ENCODE measurements at regions not wholly inside any gene's neighbourhood (a gene's known extent, or its start where the extent isn't known, plus 50 kb on each side); places are given as distances from the start of the nearest gene placed in this dataset.
"Not testable (repeated sequence)": the region's sequence is repeated elsewhere in the genome, so short reads cannot be mapped to it uniquely, and the experiment has no call there.

DNA sequence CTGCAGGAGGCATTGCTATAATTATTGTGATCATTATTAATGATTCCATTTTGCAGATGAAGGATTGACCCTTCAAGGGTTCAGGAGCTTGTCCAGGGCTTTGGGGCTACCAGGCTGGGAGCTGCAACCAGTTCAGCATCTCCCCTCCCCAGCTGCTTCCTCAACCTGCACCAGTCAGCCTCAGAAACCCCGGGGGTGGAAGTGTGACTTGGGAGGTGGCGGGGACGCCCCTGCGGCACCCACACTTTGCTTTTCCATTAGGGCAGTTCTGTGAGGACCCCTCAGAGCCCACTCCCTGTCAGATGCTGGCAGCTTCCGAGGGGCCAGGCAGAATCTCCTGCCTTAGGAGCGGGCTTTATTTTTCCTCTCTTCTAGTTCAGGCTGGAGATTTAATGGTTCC is 85.6 kb downstream of the OLFM1 start:
- Mint-ChIP-seq H3K27ac (no peak overlapping the region), H3K4me1 (no peaks in the 10 kb centered on the region), H3K9me3 (peaks cover 3% of the 10 kb centered on the region), H3K27me3 (no peaks in the 10 kb centered on the region), H3K36me3 (no peaks in the 10 kb centered on the region), H3K4me3 (no peak overlapping the region)
- no peak for DNase-seq
- CTCF ChIA-PET = no interaction called here

DNA sequence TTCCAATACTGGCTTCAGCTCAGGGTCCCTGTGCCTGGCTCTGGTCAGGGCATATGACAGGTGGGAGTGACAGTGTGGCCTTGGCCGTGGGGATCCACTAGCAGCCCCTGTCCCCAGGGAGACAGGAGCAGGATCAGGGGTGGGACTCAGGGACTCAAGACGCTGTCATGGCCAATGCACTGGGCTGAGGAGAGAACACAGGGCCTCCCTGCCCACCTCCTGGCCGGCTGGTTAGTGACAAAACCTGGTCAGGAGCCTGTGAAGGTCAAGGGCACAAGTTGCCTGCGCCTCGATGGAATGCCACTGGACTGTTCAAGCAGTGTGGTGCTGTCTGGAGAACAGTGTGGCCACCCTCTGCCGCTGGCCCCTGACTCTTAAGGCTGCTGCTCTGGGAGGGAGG is 86.8 kb downstream of the OLFM1 start:
- CTCF ChIA-PET = no interaction called here
- no peak for DNase-seq
- no peaks in the 10 kb centered on the region for H3K27me3 Mint-ChIP-seq
- no peaks in the 10 kb centered on the region for H3K36me3 Mint-ChIP-seq
- no peak overlapping the region for H3K27ac Mint-ChIP-seq
- no peaks in the 10 kb centered on the region for H3K4me1 Mint-ChIP-seq
- peaks cover 3% of the 10 kb centered on the region for H3K9me3 Mint-ChIP-seq
- H3K4me3 Mint-ChIP-seq = no peak overlapping the region

DNA sequence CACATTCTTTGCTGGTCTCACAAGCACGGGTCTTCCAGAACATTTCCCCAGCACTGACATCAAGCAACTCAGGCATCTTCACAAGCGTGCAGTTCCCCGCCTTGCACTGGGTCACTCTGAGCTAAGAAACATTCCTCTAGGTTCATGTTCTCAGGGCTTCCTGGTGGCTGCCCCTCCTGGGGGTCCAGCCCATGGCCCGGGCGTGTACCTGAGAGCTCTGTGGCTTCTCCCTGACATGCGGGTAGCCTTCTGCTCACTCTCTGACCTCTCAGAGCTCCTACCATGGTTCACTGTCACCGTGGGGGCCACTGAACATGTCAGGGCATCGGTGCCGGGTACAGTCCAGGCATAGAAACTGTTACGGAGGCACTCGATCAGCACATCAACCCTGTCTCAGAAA is 87.5 kb downstream of the OLFM1 start:
- Mint-ChIP-seq H3K4me3 (no peak overlapping the region), H3K27me3 (no peaks in the 10 kb centered on the region), H3K4me1 (no peaks in the 10 kb centered on the region), H3K9me3 (peaks cover under 1% of the 10 kb centered on the region), H3K36me3 (no peaks in the 10 kb centered on the region), H3K27ac (no peak overlapping the region)
- no peak for DNase-seq
- CTCF ChIA-PET = no interaction called here

DNA sequence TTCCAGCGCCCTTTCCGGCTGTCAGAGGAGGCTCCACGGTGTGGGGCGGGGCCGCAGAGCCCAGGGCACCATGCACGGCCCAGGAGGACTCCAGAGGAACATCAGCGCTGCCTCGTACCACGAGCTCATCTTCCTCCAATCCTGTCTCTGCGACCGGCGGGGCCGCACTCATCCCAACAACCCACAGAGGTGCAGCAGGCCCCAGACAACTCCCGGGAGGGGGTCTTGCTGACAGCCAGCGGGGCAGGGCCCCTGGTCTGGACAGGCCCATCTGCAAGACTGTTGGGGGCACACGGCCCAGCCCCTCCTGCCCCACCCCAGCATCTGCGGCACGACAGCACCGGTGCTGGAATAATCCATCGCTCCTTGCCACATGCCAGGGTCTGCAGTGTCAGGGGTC is 88.8 kb downstream of the OLFM1 start:
- no peaks in the 10 kb centered on the region for H3K4me1 Mint-ChIP-seq
- H3K27ac Mint-ChIP-seq = no peak overlapping the region
- H3K27me3 Mint-ChIP-seq = no peaks in the 10 kb centered on the region
- CTCF ChIA-PET = no interaction called here
- no peak overlapping the region for H3K4me3 Mint-ChIP-seq
- H3K9me3 Mint-ChIP-seq = no peaks in the 10 kb centered on the region
- no peak for DNase-seq
- H3K36me3 Mint-ChIP-seq = no peaks in the 10 kb centered on the region

- H3K27ac Mint-ChIP-seq, DNase-seq, H3K4me1 Mint-ChIP-seq, H3K36me3 Mint-ChIP-seq, H3K4me3 Mint-ChIP-seq, H3K27me3 Mint-ChIP-seq, CTCF ChIA-PET, H3K9me3 Mint-ChIP-seq: not testable (repeated sequence)
Observed at GRCh38 chr9:135177562-135177961, 90.1 kb downstream of the OLFM1 start.

DNA sequence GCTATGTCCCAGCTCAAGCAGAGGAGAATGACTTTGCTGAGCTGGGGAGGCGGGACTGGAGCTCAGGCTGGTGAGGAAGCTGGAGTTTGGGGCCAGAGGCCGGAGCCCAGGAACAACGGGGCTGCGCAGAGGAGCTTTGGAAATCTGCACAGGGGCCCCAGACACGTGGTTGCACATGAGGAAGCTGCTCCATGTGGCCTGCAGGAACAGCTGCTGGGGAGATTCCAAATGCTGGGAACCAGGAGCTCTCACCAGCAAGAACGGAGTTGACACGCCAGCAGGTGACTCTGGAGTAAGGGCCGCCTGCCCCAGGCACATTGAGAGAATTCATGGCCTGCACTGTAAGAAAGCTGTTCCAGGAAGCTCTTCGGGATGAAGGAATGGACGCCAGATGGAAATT is 91.0 kb downstream of the OLFM1 start:
- CTCF ChIA-PET = no interaction called here
- H3K27me3 Mint-ChIP-seq = no peaks in the 10 kb centered on the region
- H3K27ac Mint-ChIP-seq = no peak overlapping the region
- no peaks in the 10 kb centered on the region for H3K4me1 Mint-ChIP-seq
- H3K9me3 Mint-ChIP-seq = no peaks in the 10 kb centered on the region
- DNase-seq = no peak
- no peak overlapping the region for H3K4me3 Mint-ChIP-seq
- H3K36me3 Mint-ChIP-seq = no peaks in the 10 kb centered on the region

DNA sequence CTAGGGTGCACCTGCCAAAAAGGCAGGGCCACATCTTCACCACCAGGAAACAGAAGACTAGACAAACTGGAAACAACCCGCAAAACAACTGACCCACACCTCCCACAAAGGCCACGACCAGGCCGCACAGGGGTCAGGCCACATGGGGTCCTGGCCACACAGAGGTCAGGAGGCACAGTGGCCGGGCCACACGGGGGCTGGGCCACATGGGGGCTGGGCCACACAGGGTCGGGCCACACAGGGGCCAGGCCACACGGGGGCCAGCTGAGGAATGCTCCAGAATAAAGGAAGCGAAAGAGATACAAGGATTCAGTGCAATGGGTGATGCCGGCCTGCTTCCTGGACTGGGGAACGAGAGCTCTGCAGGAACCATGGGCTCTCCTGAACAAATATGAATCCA is 91.6 kb downstream of the OLFM1 start:
- Mint-ChIP-seq H3K4me3 (no peak overlapping the region), H3K27me3 (no peaks in the 10 kb centered on the region), H3K9me3 (no peaks in the 10 kb centered on the region), H3K27ac (no peak overlapping the region), H3K4me1 (no peaks in the 10 kb centered on the region), H3K36me3 (no peaks in the 10 kb centered on the region)
- CTCF ChIA-PET = no interaction called here
- no peak for DNase-seq

GRCh38 chr9:135179976-135180375 is 92.5 kb downstream of the OLFM1 start:
- DNase-seq = no peak
- H3K36me3 Mint-ChIP-seq = no peaks in the 10 kb centered on the region
- CTCF ChIA-PET = no interaction called here
- H3K27ac Mint-ChIP-seq = no peak overlapping the region
- no peaks in the 10 kb centered on the region for H3K4me1 Mint-ChIP-seq
- no peaks in the 10 kb centered on the region for H3K27me3 Mint-ChIP-seq
- no peaks in the 10 kb centered on the region for H3K9me3 Mint-ChIP-seq
- H3K4me3 Mint-ChIP-seq = no peak overlapping the region

DNA sequence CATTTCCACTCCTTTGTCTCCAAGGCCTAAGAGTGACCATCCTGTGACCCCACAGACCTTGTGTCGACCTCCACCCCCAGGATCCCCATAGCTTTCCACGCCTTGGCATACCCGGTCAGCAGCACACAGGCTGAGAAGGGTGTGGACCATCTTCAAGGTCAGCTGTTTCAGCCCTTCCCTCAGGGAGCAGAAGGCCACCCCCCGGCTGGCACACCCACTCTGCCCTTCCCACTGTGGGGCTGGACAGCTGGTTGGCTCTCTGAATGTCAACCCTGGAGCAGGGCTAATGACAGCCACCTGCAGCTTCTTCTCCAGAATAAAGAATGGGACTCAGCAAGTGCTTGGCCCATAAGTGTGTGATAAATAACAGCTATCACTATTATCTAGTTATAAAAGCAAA is 93.1 kb downstream of the OLFM1 start:
- Mint-ChIP-seq H3K36me3 (no peaks in the 10 kb centered on the region), H3K27me3 (no peaks in the 10 kb centered on the region), H3K4me1 (no peaks in the 10 kb centered on the region), H3K27ac (no peak overlapping the region), H3K4me3 (no peak overlapping the region), H3K9me3 (no peaks in the 10 kb centered on the region)
- CTCF ChIA-PET = no interaction called here
- no peak for DNase-seq

- no peaks in the 10 kb centered on the region for H3K4me1 Mint-ChIP-seq
- no peak overlapping the region for H3K4me3 Mint-ChIP-seq
- no peaks in the 10 kb centered on the region for H3K36me3 Mint-ChIP-seq
- no peak overlapping the region for H3K27ac Mint-ChIP-seq
- no peaks in the 10 kb centered on the region for H3K9me3 Mint-ChIP-seq
- CTCF ChIA-PET = no interaction called here
- DNase-seq = no peak
- H3K27me3 Mint-ChIP-seq = no peaks in the 10 kb centered on the region
Observed at GRCh38 chr9:135181336-135181735, 93.9 kb downstream of the OLFM1 start.

DNA sequence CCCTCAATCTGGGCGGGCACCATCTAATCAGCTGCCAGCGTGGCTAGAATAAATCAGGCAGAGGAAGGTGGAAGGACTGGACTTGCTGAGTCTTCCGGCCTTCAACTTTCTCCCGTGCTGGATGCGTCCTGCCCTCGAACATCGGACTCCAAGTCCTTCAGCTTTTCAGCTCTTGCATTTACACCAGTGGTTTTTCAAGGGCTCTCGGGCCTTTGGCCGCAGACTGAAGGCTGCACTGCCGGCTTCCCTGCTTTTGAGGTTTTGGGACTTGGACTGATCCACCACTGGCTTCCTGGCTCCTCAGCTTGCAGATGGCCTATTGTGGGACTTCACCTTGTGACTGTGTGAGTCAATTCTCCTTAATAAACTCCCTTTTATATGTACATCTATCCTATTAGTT is 94.4 kb downstream of the OLFM1 start:
- H3K4me3 Mint-ChIP-seq, H3K4me1 Mint-ChIP-seq, DNase-seq, CTCF ChIA-PET, H3K36me3 Mint-ChIP-seq, H3K9me3 Mint-ChIP-seq, H3K27ac Mint-ChIP-seq, H3K27me3 Mint-ChIP-seq: not testable (repeated sequence)

DNA sequence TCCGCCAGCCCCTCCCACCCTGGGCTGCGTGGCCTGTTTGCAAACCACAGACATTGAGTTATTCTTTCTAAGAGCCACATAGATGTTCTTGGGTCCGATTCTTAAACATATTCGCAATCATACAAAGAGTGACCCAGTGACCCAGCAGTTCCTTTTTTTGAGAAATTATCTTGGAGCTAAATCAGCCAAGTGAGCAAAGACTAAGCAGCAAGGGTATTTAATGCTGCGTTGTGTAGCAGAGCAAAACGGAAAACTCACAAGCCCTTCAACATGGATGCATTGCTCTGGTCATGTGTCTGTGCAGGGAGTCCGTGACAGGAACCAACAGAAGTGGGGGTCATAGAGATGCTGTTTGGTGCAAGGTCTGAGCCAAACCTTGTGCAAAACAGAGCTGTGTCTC is 95.6 kb downstream of the OLFM1 start:
- Mint-ChIP-seq H3K4me1 (no peaks in the 10 kb centered on the region), H3K27ac (no peak overlapping the region), H3K27me3 (no peaks in the 10 kb centered on the region), H3K9me3 (no peaks in the 10 kb centered on the region), H3K4me3 (no peak overlapping the region), H3K36me3 (no peaks in the 10 kb centered on the region)
- CTCF ChIA-PET = no interaction called here
- no peak for DNase-seq

DNA sequence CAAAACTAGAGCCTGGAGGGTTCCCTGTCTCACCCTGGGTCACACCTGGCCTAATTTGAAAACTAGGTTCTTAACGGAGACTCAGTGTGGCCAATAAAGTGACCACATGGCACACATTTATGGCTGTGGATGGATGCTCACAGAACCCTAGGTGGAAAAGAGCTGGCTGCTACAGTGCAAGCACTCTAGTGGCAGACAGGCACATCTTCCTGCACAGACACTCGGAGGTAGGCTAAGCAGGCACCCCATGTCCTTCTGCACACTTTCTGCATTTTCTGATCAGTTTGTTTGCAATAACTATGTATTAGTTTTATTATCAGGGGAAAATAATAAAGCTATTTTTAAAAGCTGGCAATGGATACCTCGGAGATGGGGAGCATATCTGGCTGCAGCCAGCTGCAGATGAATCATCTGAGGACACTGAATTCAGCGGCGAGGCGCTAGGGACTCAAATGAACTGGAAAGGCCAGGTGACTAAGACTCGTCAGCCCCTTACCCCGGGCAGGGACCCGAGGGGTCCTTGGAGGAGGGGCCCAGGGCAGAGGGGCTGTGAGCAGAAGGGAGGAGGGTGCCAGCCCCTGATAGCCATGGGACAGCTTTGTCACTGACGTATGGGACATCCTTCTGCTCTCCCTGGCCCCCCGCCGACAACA is 96.2 kb downstream of the OLFM1 start:
- H3K9me3 Mint-ChIP-seq = no peaks in the 10 kb centered on the region
- H3K27me3 Mint-ChIP-seq = no peaks in the 10 kb centered on the region
- no peaks in the 10 kb centered on the region for H3K36me3 Mint-ChIP-seq
- no peak for DNase-seq
- H3K4me1 Mint-ChIP-seq = no peaks in the 10 kb centered on the region
- H3K27ac Mint-ChIP-seq = no peak overlapping the region
- H3K4me3 Mint-ChIP-seq = no peak overlapping the region
- CTCF ChIA-PET = no interaction called here

- Mint-ChIP-seq H3K27ac (no peak overlapping the region), H3K36me3 (no peaks in the 10 kb centered on the region), H3K9me3 (no peaks in the 10 kb centered on the region), H3K4me1 (no peaks in the 10 kb centered on the region), H3K27me3 (no peaks in the 10 kb centered on the region), H3K4me3 (no peak overlapping the region)
- CTCF ChIA-PET = no interaction called here
- DNase-seq = no peak
Observed at GRCh38 chr9:135184181-135185053, 96.9 kb downstream of the OLFM1 start.

- no peaks in the 10 kb centered on the region for H3K27me3 Mint-ChIP-seq
- H3K4me1 Mint-ChIP-seq = no peaks in the 10 kb centered on the region
- CTCF ChIA-PET = no interaction called here
Observed at GRCh38 chr9:135185060-135185459, 97.6 kb downstream of the OLFM1 start.

More at GRCh38 chr9:135185060-135185459, 97.6 kb downstream of the OLFM1 start:
- H3K9me3 Mint-ChIP-seq = no peaks in the 10 kb centered on the region
- H3K27ac Mint-ChIP-seq = no peak overlapping the region
- H3K36me3 Mint-ChIP-seq = no peaks in the 10 kb centered on the region
- H3K4me3 Mint-ChIP-seq = no peak overlapping the region
- DNase-seq = no peak

All from activated naive CD4-positive, alpha-beta T cell treated with anti-CD3 and anti-CD28 coated beads, Interleukin-2, amount 10 ng/mL, durations not matched to agents 7 days and 5 days (primary cell).